A673 (cell line): ENCODE measurements at regions not wholly inside any gene's neighbourhood (a gene's known extent, or its start where the extent isn't known, plus 50 kb on each side); places are given as distances from the start of the nearest gene placed in this dataset.

Experiments used
- EZH2 ChIP-seq: fragments of 200-600 bp; sonication (generic); IDR thresholded peaks from 2 replicates; pipeline ENCODE4 v1.6.1; 2017; ENCODE audit warnings: borderline replicate concordance, low read depth, mild to moderate bottlenecking, mixed read lengths, antibody characterized with exemption, low read length; ENCODE audit not compliant: poor library complexity, severe bottlenecking
- TF ChIP-seq, protein P1 (sequence below): fragments of 300-800, 200-600 bp; sonication (generic); conservative IDR thresholded peaks from 2 replicates; pipeline ENCODE4 v1.5.1; 2017; ENCODE audit warnings: low read depth, mild to moderate bottlenecking, antibody characterized with exemption, low read length, moderate library complexity, mixed read lengths

DNA sequence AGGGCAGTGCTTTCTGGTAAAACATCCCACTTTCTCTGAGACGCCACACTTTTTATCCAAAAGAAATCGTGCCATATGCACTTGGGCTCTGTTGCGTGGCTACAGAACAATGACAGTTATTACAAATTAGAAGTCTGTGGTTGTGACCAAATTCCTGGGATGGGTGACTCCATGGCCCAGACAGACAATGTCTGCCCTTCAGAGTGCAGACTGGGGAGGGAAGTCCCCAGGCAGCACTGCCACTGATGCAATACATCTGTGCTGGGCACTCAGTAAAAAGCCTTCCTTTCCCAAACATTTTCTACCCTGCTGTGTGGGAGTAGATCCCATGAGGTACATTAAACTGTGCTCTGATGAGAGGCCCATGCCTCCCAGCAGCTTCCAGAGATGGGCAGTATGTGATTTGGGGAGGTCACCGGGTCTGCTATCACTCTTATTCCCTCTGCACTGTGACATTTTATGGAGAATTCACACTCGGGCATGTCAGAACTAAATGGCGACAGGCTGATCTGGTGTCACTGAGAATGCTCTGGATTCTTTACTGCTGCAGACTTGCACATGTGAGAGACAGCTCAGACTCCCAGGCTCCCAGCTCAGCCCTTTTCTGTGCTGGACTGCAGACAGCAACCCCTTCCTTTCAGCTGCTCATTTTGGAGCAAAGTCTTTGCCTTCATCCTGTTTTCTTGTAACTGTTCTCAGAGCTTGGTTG lies 243.5 kb upstream of the ZNF32 start:
- TF ChIP-seq, protein P1, sequence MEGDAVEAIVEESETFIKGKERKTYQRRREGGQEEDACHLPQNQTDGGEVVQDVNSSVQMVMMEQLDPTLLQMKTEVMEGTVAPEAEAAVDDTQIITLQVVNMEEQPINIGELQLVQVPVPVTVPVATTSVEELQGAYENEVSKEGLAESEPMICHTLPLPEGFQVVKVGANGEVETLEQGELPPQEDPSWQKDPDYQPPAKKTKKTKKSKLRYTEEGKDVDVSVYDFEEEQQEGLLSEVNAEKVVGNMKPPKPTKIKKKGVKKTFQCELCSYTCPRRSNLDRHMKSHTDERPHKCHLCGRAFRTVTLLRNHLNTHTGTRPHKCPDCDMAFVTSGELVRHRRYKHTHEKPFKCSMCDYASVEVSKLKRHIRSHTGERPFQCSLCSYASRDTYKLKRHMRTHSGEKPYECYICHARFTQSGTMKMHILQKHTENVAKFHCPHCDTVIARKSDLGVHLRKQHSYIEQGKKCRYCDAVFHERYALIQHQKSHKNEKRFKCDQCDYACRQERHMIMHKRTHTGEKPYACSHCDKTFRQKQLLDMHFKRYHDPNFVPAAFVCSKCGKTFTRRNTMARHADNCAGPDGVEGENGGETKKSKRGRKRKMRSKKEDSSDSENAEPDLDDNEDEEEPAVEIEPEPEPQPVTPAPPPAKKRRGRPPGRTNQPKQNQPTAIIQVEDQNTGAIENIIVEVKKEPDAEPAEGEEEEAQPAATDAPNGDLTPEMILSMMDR = no peak
- no peak for TF ChIP-seq EZH2
